ENCODE measurements at regions not wholly inside any gene's neighbourhood (a gene's known extent, or its start where the extent isn't known, plus 50 kb on each side); places are given as distances from the start of the nearest gene placed in this dataset.
A peak's percentile ranks its signal among the peaks of the same experiment; 100 is the strongest.

GRCh38 chr2:12126318-12126717 lies 379.9 kb downstream of the LPIN1 start:
- FAIRE-seq = no peak

- no peak for FAIRE-seq
These were observed 381.2 kb downstream of the LPIN1 start for GRCh38 chr2:12127638-12128037.

DNA sequence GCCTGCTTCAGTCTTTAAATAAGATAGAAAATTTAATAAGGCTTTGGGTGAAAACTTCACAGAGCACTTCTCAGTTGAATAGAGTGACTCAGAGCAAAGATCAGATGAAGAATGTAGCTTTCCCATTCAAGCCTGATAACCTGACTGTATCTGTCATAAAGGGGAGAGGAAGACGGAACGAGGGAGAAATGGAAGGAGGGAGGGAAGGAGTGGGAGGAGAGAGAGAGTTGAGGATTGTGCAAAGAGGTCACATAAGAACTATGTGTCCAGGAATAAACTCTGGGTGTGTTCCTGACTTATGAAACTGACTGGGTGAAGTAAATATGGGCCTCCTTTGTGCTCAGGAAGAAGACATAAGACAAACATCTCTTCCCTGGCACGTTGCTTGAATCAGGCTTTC lies 385.5 kb downstream of the LPIN1 start:
- no peak for FAIRE-seq

GRCh38 chr2:12141618-12142258 lies 395.3 kb downstream of the LPIN1 start:
- peak; percentile 89 for FAIRE-seq

DNA sequence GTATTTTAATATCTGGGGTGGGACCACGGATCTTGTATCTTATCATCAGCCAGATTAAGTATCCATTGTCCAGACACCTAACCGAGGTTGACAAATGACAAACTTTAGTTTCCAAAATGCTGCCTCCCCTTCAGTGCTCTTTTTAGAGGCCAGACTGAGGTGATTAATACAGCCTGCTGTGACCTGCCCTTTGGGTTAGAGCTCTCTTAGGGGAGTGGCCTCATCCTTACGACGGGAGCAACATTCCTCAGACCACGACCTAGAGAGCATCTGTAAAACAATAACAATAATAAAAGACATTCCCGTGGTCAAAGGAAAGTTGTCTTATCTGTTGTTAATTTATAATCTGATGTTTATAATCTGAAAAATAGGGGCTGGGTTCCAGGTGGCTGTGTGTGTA lies 405.3 kb downstream of the LPIN1 start:
- no peak for FAIRE-seq

- FAIRE-seq = no peak
These were observed 406.5 kb downstream of the LPIN1 start for GRCh38 chr2:12152888-12153287.

- no peak for FAIRE-seq
These were observed 409.0 kb downstream of the LPIN1 start for GRCh38 chr2:12155303-12156051.

- no peak for FAIRE-seq
These were observed 409.9 kb downstream of the LPIN1 start for GRCh38 chr2:12156349-12156748.

DNA sequence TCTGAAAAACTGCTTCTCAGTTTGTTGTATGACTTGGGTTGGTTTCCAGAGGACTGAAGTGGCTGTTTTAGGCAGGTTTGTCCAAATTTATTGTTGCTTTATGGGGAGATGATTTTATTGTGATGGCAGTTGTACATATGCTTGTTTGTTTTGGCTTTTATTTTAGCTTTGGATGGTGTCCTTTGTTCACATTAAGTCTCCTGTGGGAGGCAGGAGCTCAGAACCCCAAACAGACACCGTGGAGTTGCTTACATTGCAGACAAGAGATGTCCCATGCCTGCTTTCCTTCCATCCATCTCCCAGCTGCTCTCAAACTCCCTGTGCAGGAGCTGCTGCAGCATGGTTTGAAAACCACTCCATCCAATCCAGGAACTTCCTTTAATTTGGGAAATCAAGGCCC lies 414.7 kb downstream of the LPIN1 start:
- FAIRE-seq = no peak

DNA sequence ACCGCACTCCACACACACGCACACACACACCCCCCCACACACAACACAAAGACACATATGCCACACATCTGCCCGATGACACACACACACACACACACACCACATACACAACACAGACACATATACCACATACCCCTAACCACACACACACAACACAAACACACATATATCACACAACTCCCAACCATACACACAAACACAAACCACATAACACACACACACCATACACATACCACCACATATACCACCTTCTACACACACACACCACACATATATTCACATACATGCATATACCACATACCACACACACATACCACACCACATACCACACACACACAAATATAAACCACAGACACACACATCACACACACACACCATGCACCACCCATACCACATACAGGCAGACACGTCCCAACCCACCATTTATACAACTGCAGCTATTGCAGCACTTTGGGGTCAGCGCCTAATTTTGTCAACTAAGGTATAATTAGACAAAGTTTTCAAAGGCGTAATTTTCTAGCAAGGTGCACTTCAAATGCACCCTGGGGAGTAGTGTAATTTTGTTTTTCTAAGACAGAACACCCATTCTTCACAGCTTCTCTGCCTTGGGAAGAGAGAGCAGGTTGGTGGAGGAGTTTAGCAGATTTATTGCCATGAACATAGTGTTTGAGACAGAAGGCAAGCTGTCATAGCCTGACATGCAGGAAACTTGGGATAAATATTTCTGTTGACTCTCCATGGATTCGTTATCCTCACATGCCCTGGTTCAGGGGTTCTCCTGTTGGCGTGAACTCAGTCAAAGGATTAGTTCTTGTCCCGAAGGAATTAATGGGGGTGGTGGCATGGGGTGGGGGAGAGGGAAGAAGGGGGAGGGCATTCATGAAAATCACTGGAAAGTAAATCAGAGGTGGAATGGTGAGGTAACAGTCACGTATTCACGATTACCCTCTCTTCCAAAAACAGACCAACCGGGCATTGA lies 416.1 kb downstream of the LPIN1 start:
- no peak for FAIRE-seq

- no peak for FAIRE-seq
These were observed 417.4 kb downstream of the LPIN1 start for GRCh38 chr2:12163866-12164265.

GRCh38 chr2:12164689-12165088 lies 418.3 kb downstream of the LPIN1 start:
- FAIRE-seq = no peak

DNA sequence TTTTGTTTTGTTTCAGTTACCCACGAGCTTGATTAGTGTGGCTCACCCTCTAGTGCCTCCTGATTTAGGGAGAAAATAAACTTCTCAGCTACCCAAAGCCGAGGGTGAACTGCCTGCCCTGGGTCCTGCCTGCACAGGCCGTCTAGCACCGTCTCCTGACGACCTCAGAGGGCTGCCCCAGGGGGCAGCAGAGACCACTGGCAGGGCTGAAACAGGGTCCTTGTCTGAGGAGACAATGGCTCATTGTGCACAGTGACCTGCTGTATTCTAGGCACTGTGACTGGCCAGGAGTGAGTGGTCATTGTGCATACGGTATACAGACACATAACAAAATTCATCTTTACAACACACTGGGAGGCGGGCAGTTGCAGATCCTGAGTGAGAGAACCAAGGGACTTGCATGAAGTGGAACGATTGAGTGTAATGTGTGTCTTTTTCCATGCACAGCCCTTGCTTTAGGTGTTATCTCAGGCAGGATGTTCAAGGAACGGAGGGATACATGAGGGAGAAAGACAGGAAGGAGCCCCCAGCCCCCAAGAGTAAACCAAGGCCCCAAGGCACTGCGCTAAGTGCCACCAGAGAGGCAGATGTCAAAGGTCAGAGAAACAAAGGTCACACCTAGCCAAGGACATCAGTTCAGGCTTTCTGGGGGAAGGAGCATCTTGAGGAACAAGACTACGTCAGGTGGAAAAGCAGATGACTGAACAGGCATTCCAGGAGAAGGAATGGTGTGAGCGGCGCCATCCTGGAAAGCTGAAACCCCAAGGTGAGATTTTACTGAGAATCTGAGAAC lies 421.3 kb downstream of the LPIN1 start:
- no peak for FAIRE-seq

- no peak for FAIRE-seq
These were observed 421.9 kb downstream of the LPIN1 start for GRCh38 chr2:12168354-12168753.

DNA sequence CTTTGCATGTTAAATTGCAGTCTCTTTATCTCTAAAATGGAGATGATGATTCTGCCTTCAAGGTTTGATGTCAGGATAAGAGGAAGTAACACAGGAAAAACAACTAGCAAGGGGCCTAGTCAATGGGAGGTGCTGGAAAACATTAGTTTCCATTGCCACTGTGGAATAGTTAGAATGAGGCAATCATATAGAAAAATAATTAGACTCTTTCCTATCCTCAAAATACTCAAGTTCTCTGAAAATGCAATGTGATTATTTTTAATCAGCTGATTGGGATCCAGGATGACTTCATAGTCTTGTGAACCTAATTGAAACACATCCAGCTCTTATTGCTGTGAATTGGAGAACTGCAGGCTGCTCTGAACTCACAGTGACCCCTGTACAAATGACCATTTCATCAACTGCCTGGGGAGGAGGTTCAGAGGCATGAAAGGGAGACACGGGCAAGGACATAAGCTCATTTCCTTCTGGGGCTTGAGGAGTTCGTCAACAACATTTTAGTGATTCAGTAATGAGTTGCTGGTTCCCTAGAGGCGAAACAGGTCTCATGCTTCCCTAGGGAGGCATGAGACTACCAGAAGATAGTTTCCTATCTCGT lies 422.5 kb downstream of the LPIN1 start:
- FAIRE-seq = peak; percentile 56

- no peak for FAIRE-seq
These were observed 423.3 kb downstream of the LPIN1 start for GRCh38 chr2:12169721-12170120.

- FAIRE-seq = no peak
These were observed 423.7 kb downstream of the LPIN1 start for GRCh38 chr2:12170121-12170520.

- FAIRE-seq = no peak
These were observed 427.0 kb downstream of the LPIN1 start for GRCh38 chr2:12173271-12173942.

DNA sequence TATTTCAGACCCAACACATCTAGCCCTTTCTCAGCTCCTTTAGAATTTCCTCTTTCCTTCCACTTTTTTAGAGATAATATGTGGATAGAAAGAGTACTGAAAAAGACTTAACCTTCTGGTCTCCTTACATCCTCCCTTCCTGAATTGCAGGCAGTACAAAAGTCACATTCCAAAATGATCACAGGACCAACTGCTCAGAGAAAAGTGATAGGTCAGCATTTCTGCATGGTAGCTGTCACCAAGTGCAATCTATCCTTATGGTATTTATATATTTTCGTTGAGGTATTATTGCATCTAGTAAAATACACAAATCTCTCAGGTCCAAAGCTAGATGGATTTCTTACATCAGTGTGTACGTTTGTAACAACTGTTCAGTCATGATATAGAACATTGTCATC lies 427.5 kb downstream of the LPIN1 start:
- no peak for FAIRE-seq

DNA sequence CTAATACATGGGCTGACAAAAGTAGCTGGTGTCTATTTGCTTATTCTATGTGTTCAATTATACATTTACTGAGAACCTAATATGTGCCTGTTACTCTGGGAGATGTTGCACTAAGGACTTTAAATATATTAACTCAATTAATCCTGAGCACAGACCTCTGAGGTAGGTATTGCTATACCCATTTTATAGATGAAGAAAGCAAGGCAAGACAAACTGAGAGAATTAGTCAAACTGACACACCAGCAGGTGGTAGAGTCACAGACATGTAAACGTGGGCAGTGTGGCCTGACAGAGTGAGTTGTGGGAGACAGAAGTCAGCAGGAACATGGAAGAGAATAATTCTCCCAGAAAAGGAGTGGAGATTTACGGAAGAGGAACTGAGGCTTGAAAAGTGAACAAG lies 428.9 kb downstream of the LPIN1 start:
- no peak for FAIRE-seq

DNA sequence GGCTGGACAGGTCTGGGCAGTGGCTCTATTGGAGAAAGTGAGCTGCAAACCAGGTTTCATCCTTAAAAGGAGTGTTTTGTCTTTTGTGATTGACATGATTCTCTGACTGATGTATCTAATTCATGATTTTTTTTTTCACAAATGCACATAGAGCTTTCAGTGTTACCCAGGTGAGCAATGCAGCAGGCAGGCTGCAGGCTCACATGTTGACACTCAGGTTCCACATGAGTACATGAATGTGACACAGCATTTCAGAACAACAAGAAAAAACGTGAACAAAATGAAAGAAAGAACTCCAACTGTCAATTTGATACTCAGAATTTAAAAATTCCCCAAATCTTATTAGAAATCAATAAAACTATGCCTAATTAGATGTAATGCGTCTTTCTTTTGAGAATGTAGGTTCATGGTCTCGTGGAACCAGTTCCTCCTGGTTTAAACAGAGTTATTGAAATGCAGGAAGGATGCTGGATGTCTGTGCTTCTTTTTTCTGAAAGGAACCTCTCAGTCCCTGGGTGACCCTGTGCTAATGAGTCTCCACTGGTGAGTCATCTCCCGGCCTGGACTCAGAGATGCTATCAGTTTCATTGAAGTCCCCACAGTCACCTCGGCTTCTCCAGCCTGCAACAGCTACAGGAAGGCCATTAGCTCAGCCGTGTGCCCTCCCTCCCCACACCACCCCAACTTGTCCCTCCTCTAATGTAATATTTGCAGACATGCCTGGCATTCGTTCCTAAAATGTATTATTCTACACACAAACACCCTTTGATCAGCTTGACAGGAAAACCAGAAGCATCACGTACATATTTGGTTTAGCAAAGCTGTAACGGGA lies 430.4 kb downstream of the LPIN1 start:
- FAIRE-seq = peak; percentile 94
